ENCODE measurements at regions not wholly inside any gene's neighbourhood (a gene's known extent, or its start where the extent isn't known, plus 50 kb on each side); places are given as distances from the start of the nearest gene placed in this dataset.

DNA sequence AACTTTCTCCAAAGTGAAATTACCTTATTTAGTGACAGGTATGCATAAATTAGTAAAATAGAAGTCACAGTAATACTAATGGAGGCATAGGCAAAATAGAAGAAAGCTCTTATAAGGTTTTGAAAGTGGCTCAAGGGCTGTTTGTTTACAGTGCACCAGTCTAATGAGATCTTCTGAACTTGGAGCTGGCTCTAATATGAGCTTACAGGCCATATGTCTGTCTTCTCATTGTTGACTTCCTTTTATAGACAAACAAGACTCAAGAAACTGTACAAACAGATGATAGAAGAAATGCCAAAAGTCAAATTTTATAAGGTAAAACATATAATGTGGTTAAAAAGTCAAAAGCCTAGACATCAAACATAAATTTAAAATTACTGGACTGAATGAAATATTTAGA, 207.5 kb upstream of the NEGR1 start:
- DNase-seq, result no peak
- intact Hi-C loops (cut with DNase I), result no loop called here
- H3K36me3 ChIP-seq, result no peaks in the 10 kb centered on the region
- no peaks in the 10 kb centered on the region for H3K4me1 ChIP-seq (ENCODE audit: insufficient read depth)
- no peaks in the 10 kb centered on the region for H3K9me3 ChIP-seq
- no peaks in the 10 kb centered on the region for H3K27me3 ChIP-seq
- TF ChIP-seq, protein P1, sequence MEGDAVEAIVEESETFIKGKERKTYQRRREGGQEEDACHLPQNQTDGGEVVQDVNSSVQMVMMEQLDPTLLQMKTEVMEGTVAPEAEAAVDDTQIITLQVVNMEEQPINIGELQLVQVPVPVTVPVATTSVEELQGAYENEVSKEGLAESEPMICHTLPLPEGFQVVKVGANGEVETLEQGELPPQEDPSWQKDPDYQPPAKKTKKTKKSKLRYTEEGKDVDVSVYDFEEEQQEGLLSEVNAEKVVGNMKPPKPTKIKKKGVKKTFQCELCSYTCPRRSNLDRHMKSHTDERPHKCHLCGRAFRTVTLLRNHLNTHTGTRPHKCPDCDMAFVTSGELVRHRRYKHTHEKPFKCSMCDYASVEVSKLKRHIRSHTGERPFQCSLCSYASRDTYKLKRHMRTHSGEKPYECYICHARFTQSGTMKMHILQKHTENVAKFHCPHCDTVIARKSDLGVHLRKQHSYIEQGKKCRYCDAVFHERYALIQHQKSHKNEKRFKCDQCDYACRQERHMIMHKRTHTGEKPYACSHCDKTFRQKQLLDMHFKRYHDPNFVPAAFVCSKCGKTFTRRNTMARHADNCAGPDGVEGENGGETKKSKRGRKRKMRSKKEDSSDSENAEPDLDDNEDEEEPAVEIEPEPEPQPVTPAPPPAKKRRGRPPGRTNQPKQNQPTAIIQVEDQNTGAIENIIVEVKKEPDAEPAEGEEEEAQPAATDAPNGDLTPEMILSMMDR (IDR thresholded peaks at IDR 0.05), result no peak
- no peak for TF ChIP-seq EP300 (IDR thresholded peaks at IDR 0.05)
- TF ChIP-seq POLR2A (IDR thresholded peaks at IDR 0.05), result no peak
- H3K4me3 ChIP-seq, result no peak overlapping the region
- H3K27ac ChIP-seq, result no peak overlapping the region

DNA sequence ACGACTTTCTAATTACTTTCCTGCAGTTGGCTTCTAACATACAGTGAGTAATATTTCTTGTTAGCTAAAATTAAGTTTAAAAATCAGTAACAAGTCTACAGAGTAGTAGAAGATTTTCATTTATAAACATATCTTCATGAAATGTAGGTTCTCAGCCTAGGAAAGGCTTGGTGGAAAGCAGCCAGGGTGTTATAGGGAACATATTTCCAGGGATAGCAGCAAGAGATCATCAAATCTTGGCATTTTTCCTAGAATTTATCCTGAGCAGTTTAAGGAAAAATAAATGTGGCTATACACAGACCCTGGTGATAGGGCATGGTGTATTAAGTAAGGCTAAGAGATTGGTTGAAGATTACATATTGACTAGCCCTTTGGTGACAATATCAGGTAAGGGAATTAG, 203.5 kb upstream of the NEGR1 start:
- H3K4me1 ChIP-seq (ENCODE audit: insufficient read depth), result no peaks in the 10 kb centered on the region
- 17 to 18% (median 18%) methylated on average over 1 of the region's 1 CpG for WGBS, 3 donors
- no peak for DNase-seq
- H3K4me3 ChIP-seq, result no peak overlapping the region
- H3K9me3 ChIP-seq, result no peaks in the 10 kb centered on the region
- TF ChIP-seq POLR2A (IDR thresholded peaks at IDR 0.05) (no peak), EP300 (IDR thresholded peaks at IDR 0.05) (no peak)
- TF ChIP-seq, protein P1 (IDR thresholded peaks at IDR 0.05), result no peak
- H3K27me3 ChIP-seq, result no peaks in the 10 kb centered on the region
- no peak overlapping the region for H3K27ac ChIP-seq
- H3K36me3 ChIP-seq, result no peaks in the 10 kb centered on the region
- intact Hi-C loops (cut with DNase I), result no loop called here

DNA sequence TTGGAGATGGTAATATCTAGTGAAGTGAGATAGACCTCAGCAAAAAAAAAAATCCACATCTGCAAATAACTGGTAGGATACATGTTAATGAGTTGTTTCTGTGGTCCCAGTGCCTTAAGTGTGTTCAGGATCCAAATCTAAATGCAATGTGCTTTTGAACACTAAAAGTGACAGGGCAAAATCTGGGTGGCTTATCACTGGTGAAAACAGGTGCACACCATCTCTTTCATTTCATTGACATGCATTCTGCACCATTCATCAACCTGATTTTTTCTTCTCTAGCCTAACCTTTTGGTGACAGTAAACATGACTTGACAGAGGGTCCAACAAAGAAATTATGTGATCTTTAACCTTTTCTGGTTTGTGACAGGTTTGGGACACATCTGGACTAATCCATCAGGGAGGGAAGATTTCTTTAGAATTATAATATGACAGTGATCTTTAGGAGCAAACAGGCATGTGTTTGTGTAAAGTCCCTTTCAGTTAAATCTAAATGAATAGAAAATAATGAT, 201.6 kb upstream of the NEGR1 start:
- Histone ChIP-seq H3K4me1 (ENCODE audit: insufficient read depth) (no peaks in the 10 kb centered on the region), H3K27ac (no peak overlapping the region), H3K9me3 (no peaks in the 10 kb centered on the region), H3K36me3 (no peaks in the 10 kb centered on the region), H3K27me3 (no peaks in the 10 kb centered on the region), H3K4me3 (no peak overlapping the region)
- TF ChIP-seq POLR2A (IDR thresholded peaks at IDR 0.05), result no peak
- no peak for TF ChIP-seq EP300 (IDR thresholded peaks at IDR 0.05)
- TF ChIP-seq, protein P1 (IDR thresholded peaks at IDR 0.05), result no peak
- intact Hi-C loops (cut with DNase I), result no loop called here
- no peak for DNase-seq

DNA sequence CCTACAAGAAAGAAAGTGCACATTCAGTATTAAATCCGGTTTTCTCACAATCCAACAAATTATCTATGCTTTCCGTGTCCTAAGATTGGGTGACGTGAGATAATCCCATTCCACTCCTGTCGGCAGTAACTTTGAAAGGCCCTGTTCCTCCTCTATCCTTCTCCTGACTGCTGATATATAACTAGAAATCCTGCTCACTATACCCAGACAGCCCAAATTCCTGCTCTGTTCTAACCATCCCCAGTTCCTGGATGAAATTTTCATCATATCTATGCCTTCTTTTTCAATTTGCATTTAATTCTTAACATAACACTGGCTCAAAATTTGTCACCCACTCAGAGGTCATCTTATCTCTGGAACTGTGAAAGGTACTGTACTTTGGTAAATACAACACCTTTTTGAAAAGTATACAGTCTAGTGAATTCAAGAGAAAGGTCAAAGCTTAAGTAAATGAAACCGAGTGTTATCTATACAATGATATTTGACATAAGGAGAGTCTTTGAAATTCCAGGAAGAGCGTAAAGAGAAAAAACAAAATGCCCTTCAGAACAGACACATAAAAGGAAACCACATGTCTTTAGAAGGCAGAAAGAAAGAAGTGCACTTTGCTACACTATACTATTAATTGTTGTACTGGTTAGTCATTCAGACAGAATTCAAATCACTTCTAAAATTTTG, 200.5 kb upstream of the NEGR1 start:
- Histone ChIP-seq H3K4me1 (ENCODE audit: insufficient read depth) (no peaks in the 10 kb centered on the region), H3K9me3 (no peaks in the 10 kb centered on the region)
- no peak for DNase-seq

More for the DNA sequence above, 200.5 kb upstream of the NEGR1 start:
- 67 to 70% (median 68%) methylated on average over 6 of the region's 6 CpGs for WGBS, 3 donors
- intact Hi-C loops (cut with DNase I), result no loop called here
- Histone ChIP-seq H3K36me3 (no peaks in the 10 kb centered on the region), H3K27ac (no peak overlapping the region), H3K4me3 (no peak overlapping the region), H3K27me3 (no peaks in the 10 kb centered on the region)
- TF ChIP-seq POLR2A (IDR thresholded peaks at IDR 0.05) (no peak), EP300 (IDR thresholded peaks at IDR 0.05) (no peak)
- TF ChIP-seq, protein P1 (IDR thresholded peaks at IDR 0.05), result no peak

Measured in ovary (tissue), 7 donors.